Tongue (tissue), 1 donor: ENCODE measurements at regions not wholly inside any gene's neighbourhood (a gene's known extent, or its start where the extent isn't known, plus 50 kb on each side); places are given as distances from the start of the nearest gene placed in this dataset.

ENCODE experiments used
- DNase-seq: peaks from one replicate; pipeline ENCODE4 v3.0.0-alpha.2; 2015

DNA sequence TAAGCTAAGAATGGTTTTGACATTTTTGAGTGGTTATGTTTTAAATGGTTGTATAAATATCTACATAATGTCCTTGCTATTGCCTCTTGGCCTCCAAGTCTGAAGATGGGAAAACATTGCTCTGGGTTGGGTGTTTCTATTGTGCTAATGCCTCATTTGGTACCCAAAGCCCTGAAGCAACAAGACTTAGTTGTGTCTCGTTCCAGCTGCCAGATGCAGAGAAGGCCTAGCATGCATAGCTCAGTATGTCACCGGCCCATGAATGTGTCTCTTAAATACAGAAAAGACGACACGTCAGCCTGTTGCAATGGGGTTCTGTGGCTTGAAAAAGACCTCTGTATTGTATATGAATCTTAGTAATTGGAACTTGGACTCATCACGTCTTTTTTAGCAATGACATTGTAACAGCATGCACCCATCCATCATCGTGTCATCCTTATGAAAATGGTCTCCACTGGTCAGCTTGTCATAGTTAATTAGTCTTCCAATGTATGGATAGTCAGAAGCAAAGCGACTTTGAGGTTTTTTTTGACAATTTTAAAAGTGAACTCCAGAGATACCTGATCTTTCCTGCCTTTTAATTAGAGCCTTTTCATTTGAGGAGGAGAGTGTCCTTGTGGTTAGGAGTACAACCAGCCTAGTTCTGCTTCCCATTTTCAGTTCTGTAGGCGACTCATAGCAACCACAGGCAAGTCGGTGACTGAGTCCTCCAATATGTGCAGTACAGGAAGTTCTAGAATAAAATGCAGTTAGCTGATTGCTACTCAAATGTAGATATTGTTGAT lies 126.4 kb upstream of the GATB start:
- no peak for DNase-seq

DNA sequence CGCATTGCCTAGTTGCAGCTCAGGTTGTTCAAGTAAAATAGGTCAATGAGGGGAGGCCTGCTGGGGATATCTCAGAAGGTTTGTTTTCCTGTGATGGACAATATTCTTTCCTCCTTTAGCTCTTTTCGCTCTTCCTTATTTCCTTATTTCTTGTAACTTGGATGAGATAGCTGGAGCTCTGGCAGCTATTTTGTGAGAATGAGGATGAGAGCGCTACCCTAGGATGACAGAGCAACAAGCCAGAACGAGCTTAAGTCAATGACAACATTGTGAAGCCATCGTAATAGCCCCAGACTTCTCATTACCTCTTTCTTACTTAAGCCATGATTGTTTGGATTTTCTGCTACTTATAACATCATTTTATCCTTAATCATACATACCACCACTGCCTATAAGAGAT lies 124.3 kb upstream of the GATB start:
- no peak for DNase-seq

DNA sequence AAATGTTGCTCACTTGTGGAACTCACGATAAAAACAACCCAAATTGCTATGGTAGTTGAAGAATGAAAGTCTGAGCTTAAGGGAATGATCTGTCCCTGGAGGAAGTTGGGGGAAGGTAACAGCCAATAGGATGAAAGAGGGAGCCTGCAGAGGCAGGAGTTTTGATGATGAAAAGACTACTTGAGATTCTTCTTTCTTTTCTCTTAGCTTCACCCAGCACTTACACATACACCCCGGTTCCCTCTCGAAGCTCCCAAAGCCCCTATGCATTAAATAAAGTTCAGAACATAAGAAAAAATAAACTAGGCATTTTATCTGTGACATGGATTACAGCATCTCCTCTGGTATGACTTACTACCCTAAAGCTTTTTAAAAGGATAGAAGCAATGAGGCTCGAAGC lies 122.9 kb upstream of the GATB start:
- DNase-seq: no peak

DNA sequence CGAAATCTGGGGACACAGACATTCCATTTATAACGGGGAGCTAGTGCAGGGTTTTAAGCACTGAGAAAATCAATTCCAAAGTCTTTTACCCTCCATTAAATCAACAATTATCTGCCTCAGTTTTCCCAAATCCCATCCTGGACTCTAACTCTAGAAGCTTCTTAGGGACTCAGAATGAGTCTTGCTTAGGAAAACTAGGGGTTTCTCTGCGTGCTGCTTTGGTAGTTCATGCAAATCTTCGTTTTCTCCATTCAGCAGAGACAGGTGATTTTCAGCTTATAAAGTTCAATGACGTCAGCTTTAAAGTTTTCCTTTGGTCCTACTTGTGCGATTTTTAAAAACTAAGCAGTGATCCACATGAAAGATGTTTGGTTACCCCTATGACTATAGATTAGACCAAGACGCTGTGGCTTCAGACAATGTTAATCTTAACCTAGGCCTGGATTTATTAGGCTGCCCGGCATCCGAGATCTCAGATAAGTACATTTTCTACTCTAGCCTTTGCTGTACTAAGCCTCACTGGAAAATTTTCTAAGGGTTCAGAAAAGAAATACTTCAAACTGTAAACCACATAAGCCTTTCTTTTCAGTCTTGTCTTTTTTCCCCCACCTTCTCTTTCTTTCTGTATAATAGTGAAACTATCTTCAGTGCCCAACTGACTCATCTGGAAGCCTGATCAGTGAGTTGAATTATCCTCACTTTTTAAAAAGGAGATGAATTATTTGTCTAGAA lies 121.4 kb upstream of the GATB start:
- DNase-seq: no peak

DNA sequence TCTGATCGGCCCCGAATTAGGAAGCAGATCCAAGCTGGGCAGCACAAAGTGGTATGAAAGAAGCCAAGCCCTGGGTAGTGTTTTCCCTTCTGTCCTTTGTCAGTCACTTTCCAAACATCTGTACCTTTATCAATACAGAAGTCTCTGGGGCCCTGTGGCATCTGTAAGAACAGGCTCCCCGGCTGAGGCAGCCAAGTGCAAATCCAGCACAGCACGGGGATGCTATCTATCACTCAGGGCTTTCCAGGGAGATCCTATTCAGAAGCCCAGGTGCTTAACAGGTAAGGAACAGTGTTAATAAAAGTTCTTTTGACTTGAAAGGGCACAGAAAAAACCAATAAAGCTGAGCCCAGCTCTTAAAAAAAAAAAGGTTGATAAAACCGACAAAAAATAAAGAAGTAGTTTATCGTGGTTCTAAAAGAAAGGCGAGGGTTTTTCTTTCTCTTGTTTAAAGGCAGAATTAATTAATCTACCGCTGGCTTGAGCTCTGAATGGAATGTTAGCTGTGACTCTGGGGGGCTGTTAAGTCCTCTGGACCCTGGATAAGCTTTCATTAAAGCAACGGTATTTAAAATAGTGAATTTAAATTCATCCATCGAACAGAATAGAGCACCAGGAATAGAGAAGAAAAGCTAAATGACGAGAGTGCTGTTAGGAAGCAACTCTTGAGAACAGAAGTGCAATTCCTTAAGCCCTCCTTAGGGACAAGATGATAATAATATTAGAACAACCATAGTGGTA lies 119.1 kb upstream of the GATB start:
- no peak for DNase-seq

DNA sequence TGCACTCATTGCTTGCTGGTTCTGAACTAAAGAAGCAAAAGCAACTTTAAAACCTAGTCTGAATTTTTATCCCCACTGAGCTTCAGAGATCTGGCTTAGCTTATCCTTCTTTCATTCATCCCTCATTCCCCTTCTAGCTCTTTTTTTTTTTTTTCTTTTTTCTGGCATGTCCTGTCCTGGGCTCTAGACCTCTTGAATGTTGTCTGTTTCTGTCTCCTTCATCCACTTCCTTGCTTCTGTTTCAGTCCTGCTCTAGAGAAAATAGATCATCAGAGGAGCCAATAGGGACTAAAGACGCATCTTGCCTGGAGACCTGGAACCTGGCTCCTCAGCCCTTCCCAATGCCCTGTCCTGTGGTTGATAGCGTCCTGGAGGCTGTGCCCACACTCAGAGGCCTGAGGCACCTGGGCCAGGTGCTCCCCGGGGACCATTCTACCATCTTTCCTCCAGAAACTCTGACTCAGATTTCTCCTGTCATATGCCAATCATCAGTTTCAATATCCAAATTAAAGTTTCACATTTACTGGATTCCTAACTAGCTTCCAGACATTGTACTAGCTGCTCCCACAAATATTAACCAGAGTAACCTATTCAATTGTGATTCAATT lies 115.7 kb upstream of the GATB start:
- DNase-seq: no peak

DNA sequence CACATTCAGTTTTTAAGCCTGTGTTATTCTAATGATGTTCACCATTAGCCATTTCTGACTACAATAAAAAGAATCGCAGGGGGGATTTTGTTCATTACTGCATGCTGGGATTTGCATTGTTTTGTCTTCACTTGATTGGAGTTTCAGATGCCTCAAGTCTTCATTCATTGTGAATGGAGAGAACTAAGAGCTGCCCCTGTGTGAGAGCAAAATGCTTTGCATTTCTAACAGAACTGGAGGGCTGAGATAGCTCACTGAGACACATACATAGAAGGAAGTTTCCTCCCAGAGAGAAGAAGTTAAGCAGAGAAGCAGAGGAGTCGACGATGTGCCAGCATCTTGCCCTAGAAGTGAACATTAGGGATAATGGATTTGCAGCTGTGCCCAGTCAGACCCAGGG lies 113.5 kb upstream of the GATB start:
- no peak for DNase-seq

DNA sequence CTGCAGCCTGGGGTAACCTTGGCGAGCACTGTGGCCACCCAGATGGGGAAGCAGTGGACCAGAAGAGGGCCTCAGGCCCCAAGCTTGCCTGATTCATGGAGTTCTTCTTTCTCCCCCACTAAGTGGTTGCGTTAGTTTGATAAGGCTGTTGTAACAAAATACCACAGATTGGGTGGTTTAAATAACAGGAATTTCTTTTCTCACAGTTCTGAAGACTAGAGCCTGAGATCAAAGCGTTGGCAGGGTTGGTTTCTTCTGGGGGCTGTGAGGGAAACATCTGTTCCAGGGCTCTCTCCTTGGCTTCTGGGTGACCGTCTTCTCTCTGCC lies 105.7 kb upstream of the GATB start:
- DNase-seq: no peak

DNA sequence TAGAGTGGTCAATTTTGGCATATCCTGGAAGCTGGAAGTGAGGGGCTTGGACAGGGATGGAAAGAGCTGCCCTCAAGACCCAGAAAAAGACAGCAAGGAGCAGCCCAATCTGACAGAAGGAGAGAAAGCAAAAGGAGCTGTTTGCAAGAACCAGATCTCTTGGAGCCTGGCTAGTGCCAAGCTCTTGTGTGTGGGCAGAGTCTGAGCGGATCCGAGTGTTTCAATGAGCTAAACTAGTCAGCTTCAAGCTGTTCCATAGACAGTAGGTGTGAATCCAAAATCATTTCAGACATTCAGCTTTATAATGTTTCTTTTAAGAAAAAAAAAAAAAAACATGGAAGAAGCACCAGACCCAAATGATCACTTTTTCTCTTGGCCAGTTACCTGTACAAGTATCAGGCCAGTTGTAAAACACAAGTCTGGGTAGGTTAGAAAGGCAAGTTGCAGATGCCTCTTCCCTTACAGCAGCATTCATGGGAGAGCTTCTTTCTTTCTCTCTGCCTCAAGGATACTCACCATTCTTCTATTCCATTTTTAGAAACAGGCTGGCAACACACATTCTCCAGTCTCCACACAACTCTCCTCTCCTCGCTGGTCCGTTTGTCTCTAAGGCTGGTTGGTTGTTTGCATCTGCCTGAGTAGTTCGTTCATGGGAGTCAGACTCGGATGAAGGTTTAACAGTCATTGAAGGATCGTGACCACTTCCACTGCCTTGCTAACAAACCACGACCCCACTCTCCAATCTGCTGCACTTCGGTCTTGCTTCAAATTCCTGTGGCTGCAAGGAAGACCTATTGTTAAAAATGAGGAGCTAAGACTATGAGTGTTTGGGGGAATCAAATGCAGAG lies 105.2 kb upstream of the GATB start:
- DNase-seq: no peak

DNA sequence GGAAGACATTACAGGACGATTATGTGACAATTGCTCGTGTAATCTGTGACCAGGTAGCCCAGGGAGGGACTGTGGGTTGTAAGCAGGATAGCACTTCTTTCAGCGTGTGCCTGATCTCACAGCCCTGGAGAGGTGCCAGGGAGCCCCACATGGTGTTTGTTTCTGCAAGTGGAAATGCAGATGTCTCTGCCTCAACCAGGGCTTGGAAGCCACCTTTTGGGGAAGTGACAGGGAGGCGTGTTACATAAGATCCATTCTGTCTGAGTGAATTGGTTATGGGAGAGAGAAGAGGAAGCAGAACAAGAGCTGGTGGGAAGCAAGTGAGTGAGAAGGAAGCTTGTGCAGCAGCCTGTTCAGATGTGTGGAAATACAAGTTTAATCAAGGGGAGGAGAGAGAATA lies 104.5 kb upstream of the GATB start:
- peak; percentile 48 for DNase-seq

DNA sequence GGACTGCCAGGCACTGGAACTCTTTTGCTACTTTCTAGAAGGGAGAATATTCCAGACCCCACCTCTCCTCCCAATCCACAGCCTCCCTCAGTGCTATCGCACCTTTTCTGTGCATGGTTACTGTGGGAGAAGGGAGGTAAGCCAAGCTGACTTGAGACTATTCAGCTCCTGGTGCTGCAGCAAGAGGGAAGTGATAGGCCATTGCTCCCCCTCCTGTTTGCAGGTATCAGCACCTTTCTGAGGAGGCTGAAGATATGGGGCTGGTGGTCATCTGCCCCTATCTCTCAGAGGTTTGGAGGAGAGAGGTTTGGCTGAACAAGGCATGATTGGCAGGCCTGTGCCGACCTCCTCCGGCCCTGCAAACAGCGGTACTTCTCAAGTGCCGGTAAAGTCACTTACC lies 103.3 kb upstream of the GATB start:
- DNase-seq: no peak

DNA sequence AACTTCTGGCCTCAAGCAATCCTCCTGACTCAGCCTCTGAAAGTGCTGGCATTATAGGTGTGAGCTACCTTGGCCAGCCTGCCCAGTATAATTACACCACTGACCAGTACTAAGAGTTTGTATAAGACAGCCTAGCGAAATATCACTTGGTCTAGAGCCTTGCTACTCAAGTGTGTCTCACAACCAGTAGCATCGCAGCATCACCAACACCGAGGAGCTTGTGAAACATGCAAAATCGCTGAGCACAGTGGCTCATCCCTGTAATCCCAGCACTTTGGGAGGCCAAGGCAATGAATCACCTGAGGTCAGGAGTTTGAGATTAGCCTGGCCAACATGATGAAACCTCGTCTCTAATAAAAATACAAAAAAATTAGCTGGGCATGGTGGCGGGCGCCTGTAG lies 102.0 kb upstream of the GATB start:
- DNase-seq: no peak

DNA sequence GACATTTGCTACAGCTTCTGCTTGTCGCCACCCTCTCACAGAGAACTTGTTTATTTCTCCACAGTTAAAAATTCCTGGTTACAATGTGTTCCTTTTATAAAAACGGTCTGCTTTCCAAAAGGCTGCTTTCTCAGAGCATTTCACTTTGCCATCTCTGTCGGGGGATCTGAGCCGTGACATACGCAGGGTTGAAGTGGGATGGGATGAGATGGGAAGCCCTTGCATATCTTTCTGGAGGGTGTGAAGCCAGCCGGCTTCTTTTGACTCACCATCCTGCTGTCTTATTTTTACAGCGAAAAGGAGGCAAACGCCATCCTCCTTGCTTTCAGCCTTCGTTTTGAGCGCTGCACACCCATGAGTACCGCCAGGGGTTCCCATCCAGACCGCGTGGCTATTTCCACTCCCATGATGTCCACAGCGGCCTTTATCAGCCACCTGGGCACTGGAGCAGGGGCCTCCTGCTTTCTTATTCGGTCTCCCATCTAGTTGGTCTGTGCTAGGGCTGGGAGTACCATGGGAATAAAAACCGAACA lies 99.8 kb upstream of the GATB start:
- DNase-seq: no peak

DNA sequence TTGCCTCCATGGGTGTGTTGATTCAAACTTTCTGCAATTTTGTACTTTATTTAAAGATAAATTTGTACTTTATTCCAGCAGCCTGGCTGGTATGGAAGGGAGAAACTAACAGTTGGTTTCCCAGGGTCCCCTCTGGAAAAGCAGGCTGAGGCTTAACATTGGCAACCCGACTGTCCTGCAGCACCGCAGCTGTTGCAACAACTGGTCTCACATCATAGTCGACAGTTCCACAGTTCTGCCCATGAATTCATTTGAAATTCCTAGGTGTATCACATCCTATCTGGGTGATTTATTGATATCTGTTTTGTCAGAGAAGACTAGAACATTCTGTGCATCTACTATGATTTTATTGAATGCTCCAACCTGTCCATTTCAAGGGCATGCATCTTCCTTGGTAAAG lies 98.8 kb upstream of the GATB start:
- DNase-seq: peak; percentile 61

DNA sequence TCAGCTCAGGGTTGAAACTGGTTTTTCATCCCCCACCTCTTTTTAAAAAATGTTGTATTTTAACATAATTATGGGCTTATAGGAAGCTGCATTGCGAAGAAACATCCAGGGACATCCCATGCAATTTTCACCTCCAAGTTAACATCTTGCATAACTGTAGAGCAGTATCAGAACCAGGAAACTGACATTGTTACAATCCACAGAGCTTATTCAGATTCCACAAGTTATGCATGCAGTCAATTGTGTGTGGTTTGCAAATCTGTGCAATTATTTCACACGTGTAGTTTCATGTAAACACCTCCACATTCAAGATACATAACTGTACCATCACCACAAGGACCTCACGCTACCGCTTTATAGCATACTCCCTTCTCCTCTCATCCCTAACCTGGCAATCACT lies 97.5 kb upstream of the GATB start:
- DNase-seq: no peak

DNA sequence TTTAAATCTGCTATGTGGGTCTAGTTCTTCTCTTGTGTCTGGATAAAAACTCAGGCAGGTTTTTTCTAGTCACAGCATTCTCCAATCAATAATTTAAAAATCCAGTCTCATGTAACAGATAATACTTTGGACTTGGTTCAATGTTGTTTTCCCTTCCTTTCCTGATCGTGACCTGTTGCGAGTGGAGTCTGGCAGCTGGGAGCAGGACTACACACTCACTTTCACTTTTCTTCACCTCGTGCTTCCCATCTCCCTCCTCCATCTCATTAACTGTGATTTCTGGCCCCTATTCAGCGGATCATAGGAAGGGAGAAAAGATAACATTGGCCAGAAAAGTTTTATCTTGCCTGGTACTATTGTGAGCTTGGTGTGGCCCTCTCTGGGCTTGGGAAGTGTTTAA lies 96.6 kb upstream of the GATB start:
- no peak for DNase-seq

DNA sequence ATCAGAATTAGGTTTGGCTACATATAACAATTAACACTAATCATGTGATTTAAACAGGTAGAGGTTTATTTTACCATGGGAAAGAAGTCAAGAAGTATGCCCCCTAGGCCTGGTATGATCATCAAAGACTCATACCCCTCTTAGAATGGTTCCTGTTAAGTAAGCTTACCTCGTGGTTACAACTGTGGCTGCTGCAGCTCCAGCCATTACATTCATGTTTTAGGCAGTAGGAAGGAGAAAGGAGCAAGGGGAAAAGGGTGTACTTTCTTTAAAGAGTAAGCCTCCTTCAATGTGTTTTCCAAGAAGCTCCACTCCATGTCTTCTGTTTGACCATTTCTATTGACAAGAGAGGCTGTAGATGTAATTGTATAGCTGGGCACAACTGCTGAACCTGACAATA lies 94.9 kb upstream of the GATB start:
- DNase-seq: no peak

DNA sequence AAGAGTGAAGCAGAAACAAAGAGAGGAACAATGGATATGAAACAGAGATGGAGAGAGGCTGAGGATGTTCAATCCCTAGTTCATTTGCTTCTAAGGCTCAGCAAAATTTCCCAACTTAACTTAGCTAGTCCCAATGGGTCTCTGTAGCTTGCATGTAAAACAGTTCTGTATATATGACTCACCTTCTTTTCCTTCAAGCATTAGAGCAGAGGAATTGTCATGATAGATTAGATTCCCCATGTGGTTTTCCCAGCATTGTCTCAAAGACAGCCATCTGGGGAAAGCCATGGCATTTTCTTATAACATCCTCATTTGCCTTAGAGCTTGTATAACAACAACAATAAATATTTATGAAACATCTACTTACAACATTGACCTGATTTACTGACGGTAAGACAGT lies 93.9 kb upstream of the GATB start:
- DNase-seq: no peak

DNA sequence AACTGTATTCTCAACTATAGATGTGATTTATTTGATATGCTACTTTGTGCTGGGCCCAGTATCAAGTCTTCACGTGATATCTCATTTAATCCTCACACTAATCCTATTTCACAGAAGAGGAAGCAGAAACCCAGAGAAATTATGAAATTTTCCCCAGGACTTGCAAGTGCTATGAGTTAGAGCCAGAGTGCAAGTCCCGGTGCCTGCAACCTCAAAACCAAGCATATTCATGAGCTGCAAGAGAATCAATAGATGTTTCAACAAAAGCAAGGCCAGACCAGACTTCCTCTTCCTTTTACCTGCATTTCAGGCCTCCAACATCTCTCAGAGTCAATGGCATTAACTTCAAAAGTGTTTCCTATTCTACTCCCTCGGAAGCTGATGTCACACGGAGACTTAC lies 92.2 kb upstream of the GATB start:
- DNase-seq: no peak

DNA sequence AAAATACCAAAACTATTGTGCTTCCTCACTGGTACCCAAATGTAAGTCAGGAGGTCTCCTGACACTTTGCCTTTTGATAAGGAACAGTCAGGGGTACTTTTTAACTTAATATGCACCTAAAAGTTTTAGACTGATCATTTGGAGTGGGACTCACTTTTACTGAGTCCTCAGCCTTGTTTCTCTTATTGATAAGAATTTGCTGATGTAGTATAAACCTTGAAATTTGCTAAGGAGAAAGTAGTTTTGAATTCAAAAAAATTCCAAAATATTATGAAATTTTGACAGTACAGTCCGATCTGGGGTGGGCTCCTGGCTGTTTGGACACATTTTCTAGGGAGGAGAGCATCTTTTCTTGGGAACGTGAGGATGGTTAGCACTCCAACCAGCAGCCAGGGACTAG lies 91.4 kb upstream of the GATB start:
- DNase-seq: no peak

DNA sequence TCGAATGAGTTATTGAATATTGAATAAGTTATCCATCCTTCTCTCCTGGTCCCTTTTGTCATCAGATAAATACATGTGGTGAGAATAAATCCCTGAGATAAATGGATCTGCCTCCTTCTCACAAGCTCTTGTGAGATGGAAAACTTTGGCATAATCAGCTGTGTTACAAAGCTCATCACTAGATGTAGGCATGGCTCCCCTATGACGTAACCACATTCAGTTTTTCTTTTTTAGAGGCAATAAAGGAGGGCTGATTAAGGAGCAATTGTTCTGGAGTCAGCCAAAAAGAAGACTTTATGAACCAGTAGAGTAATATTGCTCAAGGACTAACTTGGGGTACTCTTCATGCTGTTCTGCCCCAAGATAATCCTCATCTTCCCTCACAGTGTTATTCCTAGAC lies 90.5 kb upstream of the GATB start:
- DNase-seq: no peak

DNA sequence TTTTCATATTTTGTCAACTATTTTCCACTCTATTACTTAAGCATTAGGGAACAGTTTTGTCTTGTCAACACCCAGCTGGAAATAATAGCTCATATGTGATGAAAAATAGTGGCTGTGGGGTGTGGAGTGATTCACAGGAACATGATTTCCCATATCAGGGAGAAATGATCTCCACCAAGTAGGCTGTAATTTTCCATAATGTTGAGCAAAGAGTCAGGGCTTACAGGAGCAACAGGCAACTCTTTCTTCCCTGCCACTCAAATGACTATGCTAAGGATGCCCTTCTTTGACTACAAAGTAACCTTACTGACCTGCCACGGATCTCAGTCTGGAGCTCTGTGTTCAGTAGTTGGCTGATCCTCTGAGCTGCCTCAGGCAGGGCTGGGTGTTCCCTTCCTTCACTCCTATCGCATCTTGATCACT lies 90.0 kb upstream of the GATB start:
- DNase-seq: no peak
